IMR-90 (cell line): ENCODE measurements at regions not wholly inside any gene's neighbourhood (a gene's known extent, or its start where the extent isn't known, plus 50 kb on each side); places are given as distances from the start of the nearest gene placed in this dataset.

Experiments
- ATAC-seq: fragments of 200-7000 bp; cut with Tn5 transposase; 2 replicates; pipeline ENCODE4 v1.9.1; 2020; ENCODE audit warnings: low read depth, mild to moderate bottlenecking, moderate library complexity
- BruUV-seq: library from RNA; stranded (reverse); fragments of 400-500 nt; replicated peaks from 2 replicates; lab custom pipeline; 2021; lab: Mats Ljungman, UMichigan
- CTCF ChIA-PET: fragments of 300-600 bp; formaldehyde crosslinking; extraction: SDS; loops from one replicate; lab custom pipeline; 2021; ENCODE audit warnings: antibody characterized with exemption; lab: Yijun Ruan, JAX
- POLR2A ChIA-PET: fragments of 300-600 bp; sonication (Branson Sonifier 250); formaldehyde crosslinking; loops from one replicate; lab custom pipeline; 2022; ENCODE audit warnings: antibody characterized with exemption; ENCODE audit not compliant: unreplicated experiment; lab: Charles Lee
- DNase-seq: peaks from one replicate; pipeline ENCODE4 v3.0.0; 2013
- H2AFZ ChIP-seq: replicated peaks from 2 replicates; pipeline ENCODE3; 2013; ENCODE audit warnings: low read length, mild to moderate bottlenecking; ENCODE audit not compliant: poor library complexity
- H2AK5ac ChIP-seq: 2 replicates; pipeline ENCODE4 v1.6.1; 2013; ENCODE audit warnings: low read depth, low read length, inconsistent platforms
- H2AK9ac ChIP-seq: replicated peaks from 2 replicates; pipeline ENCODE3; 2013; ENCODE audit warnings: mild to moderate bottlenecking, low read depth, low read length, moderate library complexity; ENCODE audit not compliant: poor library complexity
- H2BK120ac ChIP-seq: 2 replicates; pipeline ENCODE4 v1.6.1; 2013; ENCODE audit warnings: low read depth, low read length, inconsistent platforms
- H2BK15ac ChIP-seq: 3 replicates; pipeline ENCODE4 v1.6.1; 2013; ENCODE audit warnings: low read depth, low read length, inconsistent platforms
- H2BK20ac ChIP-seq: 2 replicates; pipeline ENCODE4 v1.6.1; 2013; ENCODE audit warnings: low read depth, mild to moderate bottlenecking, inconsistent platforms, low read length, moderate library complexity
- H2BK5ac ChIP-seq: 2 replicates; pipeline ENCODE4 v1.6.1; 2013; ENCODE audit warnings: mild to moderate bottlenecking, low read depth, low read length, inconsistent platforms; ENCODE audit not compliant: poor library complexity, severe bottlenecking
- H3K14ac ChIP-seq: replicated peaks from 2 replicates; pipeline ENCODE4 v1.6.1; 2013; ENCODE audit warnings: low read depth, low read length, inconsistent platforms
- H3K18ac ChIP-seq: 2 replicates; pipeline ENCODE4 v1.6.1; 2013; ENCODE audit warnings: low read depth, low read length, control low read depth
- H3K23ac ChIP-seq: 2 replicates; pipeline ENCODE4 v1.6.1; 2013; ENCODE audit warnings: low read depth, low read length, inconsistent platforms
- H3K27ac ChIP-seq: 2 replicates; pipeline ENCODE4 v1.5.1; 2013; ENCODE audit warnings: mild to moderate bottlenecking, control low read depth, low read length; ENCODE audit not compliant: insufficient read depth
- H3K27me3 ChIP-seq: 2 replicates; pipeline ENCODE4 v1.6.1; 2013; ENCODE audit warnings: low read length; ENCODE audit not compliant: control insufficient read depth, insufficient read depth
- H3K36me3 ChIP-seq: 2 replicates; pipeline ENCODE4 v1.6.1; 2013; ENCODE audit warnings: low read length, mixed read lengths; ENCODE audit not compliant: control insufficient read depth, insufficient read depth
- H3K4ac ChIP-seq: 2 replicates; pipeline ENCODE4 v1.6.1; 2013; ENCODE audit warnings: low read depth, low read length, inconsistent platforms
- H3K4me1 ChIP-seq: 2 replicates; pipeline ENCODE4 v1.6.1; 2013; ENCODE audit warnings: low read length, mixed read lengths; ENCODE audit not compliant: control insufficient read depth, insufficient read depth
- H3K4me2 ChIP-seq: 2 replicates; pipeline ENCODE4 v1.6.1; 2013; ENCODE audit warnings: low read depth, mild to moderate bottlenecking, control low read depth, low read length, moderate library complexity
- H3K4me3 ChIP-seq: 2 replicates; pipeline ENCODE4 v1.5.1; 2013; ENCODE audit warnings: low read depth, mild to moderate bottlenecking, control low read depth, low read length, moderate library complexity; ENCODE audit not compliant: insufficient read depth
- H3K56ac ChIP-seq: 2 replicates; pipeline ENCODE4 v1.6.1; 2013; ENCODE audit warnings: low read length, inconsistent platforms; ENCODE audit not compliant: insufficient read depth; ENCODE audit errors: extremely low read depth
- H3K79me1 ChIP-seq, 2 experiments: 2 replicates each; pipeline ENCODE4 v1.6.1; 2013; ENCODE audit warnings: low read length in 2 of 2, inconsistent platforms in 1 of 2, low read depth in 1 of 2
- H3K9ac ChIP-seq: 2 replicates; pipeline ENCODE4 v1.6.1; 2013; ENCODE audit warnings: low read depth, low read length, control low read depth
- H3K9me1 ChIP-seq: 2 replicates; pipeline ENCODE4 v1.6.1; 2013; ENCODE audit warnings: low read length, inconsistent platforms; ENCODE audit not compliant: insufficient read depth
- H3K9me3 ChIP-seq: 2 replicates; pipeline ENCODE4 v1.6.1; 2013; ENCODE audit warnings: low read length; ENCODE audit not compliant: control insufficient read depth, insufficient read depth
- H4K20me1 ChIP-seq: 2 replicates; pipeline ENCODE4 v1.6.1; 2013; ENCODE audit warnings: low read length, inconsistent platforms; ENCODE audit not compliant: insufficient read depth
- H4K5ac ChIP-seq: 2 replicates; pipeline ENCODE4 v1.6.1; 2013; ENCODE audit warnings: mild to moderate bottlenecking, low read depth, low read length, control low read depth
- H4K8ac ChIP-seq, 2 experiments: 2 replicates each; pipeline ENCODE4 v1.6.1; 2013; ENCODE audit warnings: low read depth in 2 of 2, low read length in 2 of 2, control low read depth in 1 of 2, inconsistent platforms in 1 of 2
- H4K91ac ChIP-seq: 2 replicates; pipeline ENCODE4 v1.6.1; 2013; ENCODE audit warnings: low read depth, low read length, inconsistent platforms; ENCODE audit not compliant: insufficient read depth
- MXI1 ChIP-seq: IDR thresholded peaks from 2 replicates; pipeline ENCODE4 v1.6.1; 2012; ENCODE audit warnings: low read depth, mild to moderate bottlenecking, low read length, moderate library complexity, borderline replicate concordance
- WGBS, 2 experiments: methylation state at CpG; one replicate each; pipeline versions ENCODE4 v1.1.5 to v1.1.7; 2013; ENCODE audit warnings: missing lambda C conversion rate in 2 of 2; ENCODE audit not compliant: insufficient read length in 1 of 2; ENCODE audit errors: extremely low coverage in 2 of 2; 5-methylcytosine and 5-hydroxymethylcytosine counted together
- dilution Hi-C: fragments of 300-500 bp; cut with HindIII; formaldehyde crosslinking; loops from one replicate; pipeline ENCODE4 v1.14.3; 2018; ENCODE audit warnings: low sequenced_read_pairs; ENCODE audit not compliant: unreplicated experiment
- in situ Hi-C: fragments of 300-500 bp; cut with MboI; formaldehyde crosslinking; loops from 3 replicates; pipeline ENCODE4 v1.14.3; 2019; ENCODE audit warnings: low sequenced_read_pairs, inconsistent platforms, mixed read lengths
- intact Hi-C: fragments of 100-400 bp; cut with micrococcal nuclease; formaldehyde crosslinking; loops from 2 replicates; pipeline ENCODE4 v1.10.0; 2022

GRCh38 chr5:167166696-167167095 lies 1124.7 kb upstream of the WWC1 start:
- ATAC-seq = no peak
- H3K14ac ChIP-seq = no peak overlapping the region
- no peak overlapping the region for H4K8ac ChIP-seq
- H3K9me3 ChIP-seq = peaks cover 7% of the 10 kb centered on the region
- H3K9me1 ChIP-seq = no peaks in the 10 kb centered on the region
- CTCF ChIA-PET = no interaction called here
- no peak overlapping the region for H2AK5ac ChIP-seq
- POLR2A ChIA-PET = no interaction called here
- DNase-seq = no peak
- H2AK9ac ChIP-seq = no peak overlapping the region
- H3K9ac ChIP-seq = no peak overlapping the region
- H3K23ac ChIP-seq = no peak overlapping the region
- no peaks in the 10 kb centered on the region for H4K20me1 ChIP-seq
- intact Hi-C loops = no loop called here
- no peak overlapping the region for H3K4ac ChIP-seq
- no peak overlapping the region for H4K5ac ChIP-seq
- TF ChIP-seq MXI1 = no peak
- in situ Hi-C loops = no loop called here
- H2BK120ac ChIP-seq = no peak overlapping the region
- dilution Hi-C loops = no loop called here
- no peak overlapping the region for H3K4me2 ChIP-seq
- H2AFZ ChIP-seq = no peak overlapping the region
- H3K4me3 ChIP-seq = no peak overlapping the region
- H3K56ac ChIP-seq = no peak overlapping the region
- H3K4me1 ChIP-seq = no peaks in the 10 kb centered on the region
- no peaks in the 10 kb centered on the region for H3K36me3 ChIP-seq
- no peaks in the 10 kb centered on the region for H3K27me3 ChIP-seq
- no peaks in the 10 kb centered on the region for H3K79me1 ChIP-seq
- no peak overlapping the region for H4K91ac ChIP-seq
- H2BK15ac ChIP-seq = no peak overlapping the region
- no peak overlapping the region for H2BK20ac ChIP-seq
- no TSS peak for BruUV-seq
- no CpG with 5 or more reads among the region's 2 CpGs for WGBS, 2 experiments
- no peak overlapping the region for H3K18ac ChIP-seq
- H3K27ac ChIP-seq = no peak overlapping the region
- no peak overlapping the region for H2BK5ac ChIP-seq
